ENCODE measurements at regions not wholly inside any gene's neighbourhood (a gene's known extent, or its start where the extent isn't known, plus 50 kb on each side); places are given as distances from the start of the nearest gene placed in this dataset.

DNA sequence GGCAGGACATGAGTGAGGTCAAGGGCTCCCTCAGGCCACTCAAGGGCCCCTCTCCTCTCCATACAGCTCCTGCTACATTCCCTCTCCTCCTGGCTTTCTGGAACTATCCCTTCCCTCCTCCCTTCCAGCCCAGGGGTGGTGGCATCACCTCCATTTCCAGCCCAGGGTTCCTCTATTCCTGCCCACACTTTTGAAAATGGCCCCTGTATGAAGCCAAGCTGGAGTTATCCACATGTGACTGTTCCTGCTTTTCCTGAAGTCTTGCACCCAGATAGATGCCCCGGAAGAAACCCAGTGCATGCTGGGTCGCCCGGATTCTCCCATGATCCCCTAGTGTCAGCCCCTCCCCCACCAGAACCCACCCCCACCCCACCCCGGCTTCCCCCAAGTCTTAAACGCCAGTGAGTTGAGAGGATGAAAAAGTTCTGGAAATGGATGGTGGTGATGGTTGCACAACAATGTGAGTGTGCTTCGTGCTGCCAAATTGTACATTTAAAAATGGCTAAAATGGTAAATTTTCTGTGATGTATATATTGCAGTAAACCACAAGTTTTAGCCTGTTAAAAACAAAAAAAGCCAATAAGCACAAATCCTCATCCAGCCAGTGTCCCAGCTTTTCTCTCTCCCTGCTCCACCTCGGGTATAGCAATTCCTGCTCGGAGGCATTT lies 136.9 kb downstream of the SCARB1 start:
- H3K27ac ChIP-seq (ENCODE audit: low read depth, low read length), result no peak overlapping the region
- no peaks in the 10 kb centered on the region for H3K36me3 ChIP-seq (ENCODE audit: control insufficient read depth in 1 of 2, insufficient read depth in 2 of 2, low read length in 2 of 2)
- no peak overlapping the region for H3K4me3 ChIP-seq (ENCODE audit: low read depth in 1 of 2, low read length in 2 of 2)
- no peaks in the 10 kb centered on the region for H3K27me3 ChIP-seq (ENCODE audit: control insufficient read depth in 1 of 2, insufficient read depth in 2 of 2, low read length in 2 of 2)
- H3K9me3 ChIP-seq (ENCODE audit: control insufficient read depth in 1 of 2, low read length in 2 of 2), result no peaks in the 10 kb centered on the region
- peaks cover 0 to 8% of the 10 kb centered on the region in 2 donors for H3K4me1 ChIP-seq (ENCODE audit: control insufficient read depth in 1 of 2, insufficient read depth in 2 of 2, low read length in 2 of 2)
- H3K9ac ChIP-seq (ENCODE audit: low read depth in 1 of 2, low read length in 2 of 2), result no peak overlapping the region

DNA sequence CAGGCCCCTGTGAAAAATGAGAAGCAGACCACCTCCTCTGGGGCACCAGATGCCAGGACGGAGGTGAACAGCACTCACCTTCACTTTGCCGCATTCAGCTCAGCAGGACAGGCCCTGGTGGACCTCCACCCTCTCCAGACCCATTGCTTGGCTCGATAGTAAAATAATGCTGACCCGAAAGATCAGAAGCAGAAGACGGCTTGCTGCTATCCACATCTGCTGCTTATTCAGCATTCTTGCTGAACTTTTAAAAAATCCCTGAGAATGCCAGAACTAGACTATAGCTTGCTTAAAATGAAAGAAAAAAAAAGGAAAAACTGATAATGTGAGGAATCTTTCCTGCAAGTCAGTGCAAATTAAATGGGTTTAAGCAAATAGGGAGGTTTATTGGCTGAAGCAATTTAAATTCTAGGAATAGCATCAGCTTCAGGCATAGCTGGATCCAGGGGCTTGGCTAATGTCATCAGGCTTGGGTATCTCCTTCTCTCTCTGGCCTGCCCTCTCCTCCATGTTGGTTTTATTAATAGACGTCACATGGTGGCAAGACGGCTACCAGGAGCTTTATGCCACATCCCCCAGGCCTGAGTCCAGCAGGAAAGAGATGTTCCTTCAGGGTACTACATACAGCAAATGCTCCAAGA lies 137.9 kb downstream of the SCARB1 start:
- H3K9me3 ChIP-seq (ENCODE audit: control insufficient read depth in 1 of 2, low read length in 2 of 2), result no peaks in the 10 kb centered on the region
- no peak overlapping the region for H3K9ac ChIP-seq (ENCODE audit: low read depth in 1 of 2, low read length in 2 of 2)
- no peaks in the 10 kb centered on the region for H3K36me3 ChIP-seq (ENCODE audit: control insufficient read depth in 1 of 2, insufficient read depth in 2 of 2, low read length in 2 of 2)
- H3K4me1 ChIP-seq (ENCODE audit: control insufficient read depth in 1 of 2, insufficient read depth in 2 of 2, low read length in 2 of 2), result peaks cover 0 to 8% of the 10 kb centered on the region in 2 donors
- no peak overlapping the region for H3K4me3 ChIP-seq (ENCODE audit: low read depth in 1 of 2, low read length in 2 of 2)
- H3K27ac ChIP-seq (ENCODE audit: low read depth, low read length), result no peak overlapping the region
- H3K27me3 ChIP-seq (ENCODE audit: control insufficient read depth in 1 of 2, insufficient read depth in 2 of 2, low read length in 2 of 2), result no peaks in the 10 kb centered on the region

DNA sequence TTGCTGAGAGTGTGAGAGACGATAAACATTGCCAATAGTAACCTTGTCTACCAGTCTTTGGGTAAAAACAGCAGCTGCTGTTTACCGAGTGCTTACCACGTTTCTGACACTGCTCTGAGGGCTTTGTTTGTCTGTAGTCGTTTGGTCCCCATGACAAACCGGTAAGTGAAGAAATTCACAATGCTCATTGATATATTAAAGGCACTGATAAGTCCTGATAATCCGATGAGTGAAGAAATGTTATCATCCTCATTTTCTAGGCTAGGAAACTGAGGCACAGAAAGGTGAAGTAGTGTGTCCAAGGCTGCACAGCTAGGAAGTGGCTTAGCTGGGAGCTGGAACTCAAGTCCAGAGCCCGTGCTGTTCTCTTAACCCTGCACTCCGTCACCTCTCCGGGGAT lies 138.6 kb downstream of the SCARB1 start:
- Histone ChIP-seq H3K27ac (ENCODE audit: low read depth, low read length) (no peak overlapping the region), H3K9ac (ENCODE audit: low read depth in 1 of 2, low read length in 2 of 2) (no peak overlapping the region), H3K4me1 (ENCODE audit: control insufficient read depth in 1 of 2, insufficient read depth in 2 of 2, low read length in 2 of 2) (peaks cover 0 to 10% of the 10 kb centered on the region in 2 donors), H3K36me3 (ENCODE audit: control insufficient read depth in 1 of 2, insufficient read depth in 2 of 2, low read length in 2 of 2) (no peaks in the 10 kb centered on the region), H3K4me3 (ENCODE audit: low read depth in 1 of 2, low read length in 2 of 2) (no peak overlapping the region), H3K27me3 (ENCODE audit: control insufficient read depth in 1 of 2, insufficient read depth in 2 of 2, low read length in 2 of 2) (no peaks in the 10 kb centered on the region), H3K9me3 (ENCODE audit: control insufficient read depth in 1 of 2, low read length in 2 of 2) (no peaks in the 10 kb centered on the region)

DNA sequence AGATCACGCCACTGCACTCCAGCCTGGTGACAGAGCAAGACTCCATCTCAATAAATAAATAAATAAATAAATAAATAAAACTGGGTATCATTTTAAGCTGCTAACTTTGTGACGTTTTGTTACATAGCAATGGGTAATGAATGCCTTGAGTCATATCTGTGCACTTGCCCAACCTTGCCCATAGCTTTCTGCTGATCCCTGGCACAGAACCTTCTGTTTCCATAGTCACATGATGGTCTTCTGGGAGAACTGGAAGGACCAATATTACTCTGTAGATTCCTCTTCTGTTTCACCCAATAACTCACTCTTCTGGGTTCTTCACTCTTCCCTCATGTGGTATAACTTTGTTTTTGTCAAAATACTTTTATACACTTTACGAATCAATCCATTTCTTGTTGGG lies 140.8 kb downstream of the SCARB1 start:
- H3K9me3 ChIP-seq (ENCODE audit: control insufficient read depth in 1 of 2, low read length in 2 of 2), result no peaks in the 10 kb centered on the region
- H3K4me3 ChIP-seq (ENCODE audit: low read depth in 1 of 2, low read length in 2 of 2), result no peak overlapping the region
- no peaks in the 10 kb centered on the region for H3K36me3 ChIP-seq (ENCODE audit: control insufficient read depth in 1 of 2, insufficient read depth in 2 of 2, low read length in 2 of 2)
- H3K9ac ChIP-seq (ENCODE audit: low read depth in 1 of 2, low read length in 2 of 2), result no peak overlapping the region
- peaks cover 0 to 10% of the 10 kb centered on the region in 2 donors for H3K4me1 ChIP-seq (ENCODE audit: control insufficient read depth in 1 of 2, insufficient read depth in 2 of 2, low read length in 2 of 2)
- H3K27ac ChIP-seq (ENCODE audit: low read depth, low read length), result no peak overlapping the region
- H3K27me3 ChIP-seq (ENCODE audit: control insufficient read depth in 1 of 2, insufficient read depth in 2 of 2, low read length in 2 of 2), result no peaks in the 10 kb centered on the region

DNA sequence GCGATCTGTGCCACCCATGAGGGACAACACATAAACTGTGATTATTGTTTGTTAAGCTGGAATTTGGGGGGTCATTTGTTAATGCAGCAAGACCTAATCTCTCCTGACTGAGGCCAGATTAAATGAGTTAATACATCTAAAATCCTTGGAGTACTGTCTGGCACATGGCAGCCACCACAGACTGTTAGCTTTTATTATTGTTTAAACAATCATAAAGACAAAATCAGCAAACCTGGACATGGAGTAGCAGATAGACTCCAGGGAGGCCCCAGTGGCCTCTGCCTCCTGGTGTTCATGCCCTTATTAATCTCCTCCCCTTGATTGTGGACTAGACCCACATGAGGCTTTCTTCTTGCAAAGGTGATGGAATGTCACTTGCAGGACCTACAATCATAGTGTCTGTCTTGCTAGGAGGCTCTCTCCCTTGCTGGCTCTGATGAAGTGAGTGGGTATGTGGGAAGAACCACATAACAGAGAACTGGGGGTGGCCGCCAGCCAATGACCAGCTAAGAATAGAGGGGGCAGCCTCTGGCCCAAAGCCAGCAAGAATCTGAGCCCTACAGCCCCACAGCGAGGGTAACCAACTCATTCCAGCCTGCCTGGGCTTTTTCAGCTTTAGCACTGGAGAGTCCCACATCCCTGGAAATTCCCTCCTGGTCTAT lies 142.0 kb downstream of the SCARB1 start:
- H3K9me3 ChIP-seq (ENCODE audit: control insufficient read depth in 1 of 2, low read length in 2 of 2), result no peaks in the 10 kb centered on the region
- H3K4me1 ChIP-seq (ENCODE audit: control insufficient read depth in 1 of 2, insufficient read depth in 2 of 2, low read length in 2 of 2), result peaks cover 0 to 2% of the 10 kb centered on the region in 2 donors
- H3K9ac ChIP-seq (ENCODE audit: low read depth in 1 of 2, low read length in 2 of 2), result no peak overlapping the region
- no peak overlapping the region for H3K27ac ChIP-seq (ENCODE audit: low read depth, low read length)
- H3K27me3 ChIP-seq (ENCODE audit: control insufficient read depth in 1 of 2, insufficient read depth in 2 of 2, low read length in 2 of 2), result no peaks in the 10 kb centered on the region
- H3K36me3 ChIP-seq (ENCODE audit: control insufficient read depth in 1 of 2, insufficient read depth in 2 of 2, low read length in 2 of 2), result no peaks in the 10 kb centered on the region
- no peak overlapping the region for H3K4me3 ChIP-seq (ENCODE audit: low read depth in 1 of 2, low read length in 2 of 2)

DNA sequence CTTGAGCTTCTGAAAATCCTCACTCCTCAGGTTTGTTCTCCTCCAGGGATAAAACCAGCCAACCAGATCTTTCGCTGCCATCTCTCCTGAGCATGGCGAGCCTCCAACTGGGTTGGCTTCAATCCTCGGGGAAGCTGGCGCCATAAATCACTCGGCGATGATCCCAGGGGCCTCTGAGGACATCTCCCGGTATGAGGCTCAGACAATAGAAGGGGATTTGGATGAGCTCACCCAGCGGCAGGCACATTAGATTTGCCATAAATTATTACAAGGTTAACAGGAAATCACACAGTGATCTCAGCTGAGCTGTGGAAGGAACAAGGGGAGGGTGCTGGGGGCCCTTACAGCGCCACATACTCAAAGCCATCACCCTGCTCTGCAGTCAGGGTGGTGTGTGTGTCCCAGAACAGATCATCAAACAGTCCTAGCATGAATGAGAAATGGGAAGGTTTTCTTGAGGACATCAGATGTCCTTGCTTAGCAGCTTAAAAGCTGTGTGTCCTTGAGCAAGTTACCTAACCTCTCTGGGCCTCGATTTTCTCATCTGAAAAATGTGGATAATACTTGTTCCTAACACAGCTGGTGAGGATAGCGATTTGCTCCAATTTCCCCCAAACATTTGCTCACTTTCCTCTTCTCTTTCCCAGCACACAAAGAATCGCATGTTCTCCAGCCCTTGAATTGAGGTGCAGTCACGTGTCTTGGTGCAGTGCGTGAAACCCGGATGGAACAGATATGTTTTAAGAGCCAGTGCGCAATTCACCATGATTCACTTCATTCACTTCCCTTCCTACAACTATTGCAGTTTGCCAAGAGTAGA lies 142.8 kb downstream of the SCARB1 start:
- Histone ChIP-seq H3K4me1 (ENCODE audit: control insufficient read depth in 1 of 2, insufficient read depth in 2 of 2, low read length in 2 of 2) (peaks cover 0 to 2% of the 10 kb centered on the region in 2 donors), H3K4me3 (ENCODE audit: low read depth in 1 of 2, low read length in 2 of 2) (no peak overlapping the region), H3K27ac (ENCODE audit: low read depth, low read length) (no peak overlapping the region), H3K27me3 (ENCODE audit: control insufficient read depth in 1 of 2, insufficient read depth in 2 of 2, low read length in 2 of 2) (no peaks in the 10 kb centered on the region), H3K9me3 (ENCODE audit: control insufficient read depth in 1 of 2, low read length in 2 of 2) (no peaks in the 10 kb centered on the region), H3K9ac (ENCODE audit: low read depth in 1 of 2, low read length in 2 of 2) (no peak overlapping the region), H3K36me3 (ENCODE audit: control insufficient read depth in 1 of 2, insufficient read depth in 2 of 2, low read length in 2 of 2) (no peaks in the 10 kb centered on the region)

DNA sequence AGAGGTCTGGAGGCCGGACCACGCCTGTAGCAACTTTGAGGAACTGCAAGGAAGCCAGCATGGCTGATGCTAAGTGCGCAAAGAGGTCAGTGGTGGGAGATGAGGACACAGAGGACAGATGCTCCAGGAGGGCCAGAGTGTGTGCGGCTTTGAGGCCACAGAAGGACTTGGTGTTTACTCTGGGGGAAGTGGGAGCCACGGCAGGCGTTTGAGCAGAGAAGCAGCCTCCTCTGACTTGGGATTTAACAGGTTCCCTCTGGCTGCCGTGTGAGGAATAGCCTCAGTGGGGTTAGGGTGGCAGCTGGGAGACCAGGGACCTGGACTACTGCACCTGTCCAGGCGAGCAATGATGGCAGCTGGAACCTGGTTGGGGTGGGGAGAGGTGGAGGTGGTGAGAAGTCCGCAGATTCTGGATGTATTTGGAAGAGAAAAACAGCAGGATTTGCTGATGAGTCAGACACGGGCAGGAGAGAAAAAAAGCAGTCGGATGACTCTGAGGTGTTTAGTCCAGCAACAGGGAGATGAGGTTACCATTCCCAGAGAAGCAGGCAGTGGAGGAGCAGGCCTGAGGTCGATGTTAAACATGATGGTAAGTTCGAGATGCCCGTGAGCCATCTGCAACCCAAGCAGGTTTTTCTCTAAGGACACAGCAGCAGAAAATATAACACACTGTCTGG lies 143.5 kb downstream of the SCARB1 start:
- Histone ChIP-seq H3K4me3 (ENCODE audit: low read depth in 1 of 2, low read length in 2 of 2) (no peak overlapping the region), H3K9me3 (ENCODE audit: control insufficient read depth in 1 of 2, low read length in 2 of 2) (no peaks in the 10 kb centered on the region), H3K9ac (ENCODE audit: low read depth in 1 of 2, low read length in 2 of 2) (no peak overlapping the region), H3K27me3 (ENCODE audit: control insufficient read depth in 1 of 2, insufficient read depth in 2 of 2, low read length in 2 of 2) (no peaks in the 10 kb centered on the region), H3K36me3 (ENCODE audit: control insufficient read depth in 1 of 2, insufficient read depth in 2 of 2, low read length in 2 of 2) (no peaks in the 10 kb centered on the region), H3K4me1 (ENCODE audit: control insufficient read depth in 1 of 2, insufficient read depth in 2 of 2, low read length in 2 of 2) (peaks cover 0 to 2% of the 10 kb centered on the region in 2 donors), H3K27ac (ENCODE audit: low read depth, low read length) (no peak overlapping the region)

DNA sequence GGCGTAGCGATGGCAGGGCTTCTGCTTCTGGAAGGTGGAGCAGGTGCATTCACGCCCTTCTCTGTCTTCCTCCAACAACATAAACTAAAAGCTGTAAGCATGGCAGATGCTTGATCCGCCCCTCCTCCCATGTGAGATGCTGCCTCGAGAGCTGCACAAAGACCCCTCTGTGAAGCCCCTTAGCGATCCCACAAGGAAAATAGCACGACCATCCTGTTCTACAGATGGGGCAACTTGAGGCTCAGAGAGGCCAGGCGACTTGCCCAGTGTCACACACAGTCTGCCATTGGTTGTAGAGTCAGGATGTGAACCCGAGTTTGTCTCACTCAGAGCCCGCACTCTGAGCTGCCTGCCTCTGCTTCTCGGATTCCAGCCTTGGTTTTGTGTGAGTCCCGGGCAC lies 144.4 kb downstream of the SCARB1 start:
- Histone ChIP-seq H3K36me3 (ENCODE audit: control insufficient read depth in 1 of 2, insufficient read depth in 2 of 2, low read length in 2 of 2) (no peaks in the 10 kb centered on the region), H3K9me3 (ENCODE audit: control insufficient read depth in 1 of 2, low read length in 2 of 2) (no peaks in the 10 kb centered on the region), H3K27me3 (ENCODE audit: control insufficient read depth in 1 of 2, insufficient read depth in 2 of 2, low read length in 2 of 2) (no peaks in the 10 kb centered on the region), H3K4me3 (ENCODE audit: low read depth in 1 of 2, low read length in 2 of 2) (no peak overlapping the region), H3K4me1 (ENCODE audit: control insufficient read depth in 1 of 2, insufficient read depth in 2 of 2, low read length in 2 of 2) (peaks cover 0 to 4% of the 10 kb centered on the region in 2 donors), H3K27ac (ENCODE audit: low read depth, low read length) (no peak overlapping the region), H3K9ac (ENCODE audit: low read depth in 1 of 2, low read length in 2 of 2) (no peak overlapping the region)

DNA sequence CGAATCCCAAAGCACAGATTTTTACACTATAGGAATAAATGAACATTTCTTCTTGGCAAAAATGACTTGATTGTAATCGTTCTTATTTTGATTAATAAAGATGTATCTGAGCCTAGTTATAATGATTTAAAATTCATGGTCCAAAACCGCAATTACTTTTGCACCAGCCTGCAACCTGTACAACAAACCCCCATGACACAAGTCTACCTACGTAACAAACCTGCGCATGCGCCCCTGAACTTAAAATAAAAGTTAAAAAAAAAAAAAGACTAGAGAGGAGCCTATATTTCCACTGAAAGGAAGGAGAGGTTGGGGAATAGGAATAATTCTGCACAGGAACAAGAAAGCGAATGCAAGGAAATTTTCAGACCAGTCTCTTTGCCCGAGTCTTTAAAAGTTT lies 145.2 kb downstream of the SCARB1 start:
- Histone ChIP-seq H3K9ac (ENCODE audit: low read depth in 1 of 2, low read length in 2 of 2) (no peak overlapping the region), H3K4me3 (ENCODE audit: low read depth in 1 of 2, low read length in 2 of 2) (no peak overlapping the region), H3K27ac (ENCODE audit: low read depth, low read length) (no peak overlapping the region), H3K36me3 (ENCODE audit: control insufficient read depth in 1 of 2, insufficient read depth in 2 of 2, low read length in 2 of 2) (no peaks in the 10 kb centered on the region), H3K27me3 (ENCODE audit: control insufficient read depth in 1 of 2, insufficient read depth in 2 of 2, low read length in 2 of 2) (no peaks in the 10 kb centered on the region), H3K4me1 (ENCODE audit: control insufficient read depth in 1 of 2, insufficient read depth in 2 of 2, low read length in 2 of 2) (peaks cover 0 to 8% of the 10 kb centered on the region in 2 donors), H3K9me3 (ENCODE audit: control insufficient read depth in 1 of 2, low read length in 2 of 2) (no peaks in the 10 kb centered on the region)
